HEK293T (cell line): ENCODE measurements at regions not wholly inside any gene's neighbourhood (a gene's known extent, or its start where the extent isn't known, plus 50 kb on each side); places are given as distances from the start of the nearest gene placed in this dataset.

Experiments used
- ARNT ChIP-seq: fragments of 450-650 bp; IDR thresholded peaks from 2 replicates; pipeline ENCODE4 v1.6.1; 2017; ENCODE audit warnings: mild to moderate bottlenecking
- FOXA1 ChIP-seq: fragments of 450-650 bp; IDR thresholded peaks from 2 replicates; pipeline ENCODE4 v1.6.1; 2016; ENCODE audit warnings: mild to moderate bottlenecking
- SP1 ChIP-seq: fragments of 450-650 bp; IDR thresholded peaks from 2 replicates; pipeline ENCODE4 v1.6.1; 2017
- SUZ12 ChIP-seq: fragments of 450-650 bp; IDR thresholded peaks from 2 replicates; pipeline ENCODE4 v1.6.1; 2016; ENCODE audit warnings: mild to moderate bottlenecking

DNA sequence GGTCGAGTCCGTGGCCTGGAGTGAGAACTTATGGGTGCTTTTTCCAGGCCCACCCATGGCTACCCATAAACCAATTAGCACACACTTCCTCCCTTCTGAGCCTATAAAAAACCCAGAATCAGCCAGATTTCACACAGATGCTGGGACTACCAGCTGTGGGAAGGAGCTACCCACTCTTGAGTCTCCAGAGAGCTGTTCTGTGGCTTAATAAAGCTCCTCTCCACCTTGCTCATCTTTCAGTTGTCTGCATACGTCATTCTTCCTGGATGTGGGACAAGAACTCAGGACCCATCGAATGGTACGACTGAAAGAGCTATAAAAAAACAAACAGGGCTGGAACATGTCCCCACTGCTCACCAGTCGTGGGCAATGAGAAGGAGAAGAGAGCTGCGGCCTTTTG is 555.4 kb upstream of the CCDC54 start:
- TF ChIP-seq SP1 (no peak), ARNT (no peak), SUZ12 (no peak), FOXA1 (no peak)
